Neuron (in vitro differentiated cells): ENCODE measurements at regions not wholly inside any gene's neighbourhood (a gene's known extent, or its start where the extent isn't known, plus 50 kb on each side); places are given as distances from the start of the nearest gene placed in this dataset.

ENCODE experiments used
- H2AFZ ChIP-seq: one replicate; pipeline ENCODE4 v1.6.1; 2013; ENCODE audit warnings: low read depth, mild to moderate bottlenecking, inconsistent platforms, low read length, moderate library complexity
- H3K27me3 ChIP-seq: one replicate; pipeline ENCODE4 v1.6.1; 2013; ENCODE audit warnings: low read length; ENCODE audit not compliant: insufficient read depth
- H3K36me3 ChIP-seq: one replicate; pipeline ENCODE4 v1.6.1; 2013; ENCODE audit warnings: low read length; ENCODE audit not compliant: insufficient read depth
- H3K4me1 ChIP-seq: one replicate; pipeline ENCODE4 v1.6.1; 2013; ENCODE audit warnings: low read length; ENCODE audit not compliant: insufficient read depth
- H3K4me3 ChIP-seq: 2 replicates; pipeline ENCODE4 v1.5.1; 2013; ENCODE audit warnings: mild to moderate bottlenecking, low read length, moderate library complexity
- H3K9me3 ChIP-seq: one replicate; pipeline ENCODE4 v1.6.1; 2013; ENCODE audit warnings: low read length

DNA sequence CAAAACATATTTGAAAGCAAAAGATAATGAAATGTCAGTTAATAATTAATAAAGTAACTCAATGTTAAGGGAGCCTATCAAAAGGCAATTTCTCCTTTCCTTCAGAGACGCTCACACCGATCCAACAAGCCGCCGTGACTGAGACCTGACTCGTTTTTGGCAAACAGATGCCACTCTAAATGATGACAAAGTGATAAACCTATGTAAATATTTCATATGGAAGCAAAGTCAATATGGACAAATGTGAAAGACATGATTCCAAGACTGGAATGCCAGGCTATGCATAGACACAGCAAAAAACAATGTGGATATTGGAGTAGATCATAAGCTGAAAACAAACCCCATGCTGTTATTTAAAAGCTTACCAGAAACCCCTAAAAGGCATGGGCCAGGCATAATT, 137.2 kb upstream of the SUCLG2 start:
- Histone ChIP-seq H3K36me3 (no peaks in the 10 kb centered on the region), H2AFZ (no peak overlapping the region), H3K4me1 (no peaks in the 10 kb centered on the region), H3K9me3 (no peaks in the 10 kb centered on the region), H3K27me3 (no peaks in the 10 kb centered on the region), H3K4me3 (no peak overlapping the region)

GRCh38 chr3:67790043-67790442, 135.6 kb upstream of the SUCLG2 start:
- Histone ChIP-seq H3K27me3 (no peaks in the 10 kb centered on the region), H3K4me3 (no peak overlapping the region), H3K4me1 (no peaks in the 10 kb centered on the region), H2AFZ (no peak overlapping the region), H3K36me3 (no peaks in the 10 kb centered on the region), H3K9me3 (no peaks in the 10 kb centered on the region)

- no peak overlapping the region for H2AFZ ChIP-seq
- no peak overlapping the region for H3K4me3 ChIP-seq
- no peaks in the 10 kb centered on the region for H3K9me3 ChIP-seq
- H3K4me1 ChIP-seq, result no peaks in the 10 kb centered on the region
- H3K27me3 ChIP-seq, result no peaks in the 10 kb centered on the region
- H3K36me3 ChIP-seq, result no peaks in the 10 kb centered on the region
Observed at GRCh38 chr3:67788396-67788795, 134.0 kb upstream of the SUCLG2 start.

DNA sequence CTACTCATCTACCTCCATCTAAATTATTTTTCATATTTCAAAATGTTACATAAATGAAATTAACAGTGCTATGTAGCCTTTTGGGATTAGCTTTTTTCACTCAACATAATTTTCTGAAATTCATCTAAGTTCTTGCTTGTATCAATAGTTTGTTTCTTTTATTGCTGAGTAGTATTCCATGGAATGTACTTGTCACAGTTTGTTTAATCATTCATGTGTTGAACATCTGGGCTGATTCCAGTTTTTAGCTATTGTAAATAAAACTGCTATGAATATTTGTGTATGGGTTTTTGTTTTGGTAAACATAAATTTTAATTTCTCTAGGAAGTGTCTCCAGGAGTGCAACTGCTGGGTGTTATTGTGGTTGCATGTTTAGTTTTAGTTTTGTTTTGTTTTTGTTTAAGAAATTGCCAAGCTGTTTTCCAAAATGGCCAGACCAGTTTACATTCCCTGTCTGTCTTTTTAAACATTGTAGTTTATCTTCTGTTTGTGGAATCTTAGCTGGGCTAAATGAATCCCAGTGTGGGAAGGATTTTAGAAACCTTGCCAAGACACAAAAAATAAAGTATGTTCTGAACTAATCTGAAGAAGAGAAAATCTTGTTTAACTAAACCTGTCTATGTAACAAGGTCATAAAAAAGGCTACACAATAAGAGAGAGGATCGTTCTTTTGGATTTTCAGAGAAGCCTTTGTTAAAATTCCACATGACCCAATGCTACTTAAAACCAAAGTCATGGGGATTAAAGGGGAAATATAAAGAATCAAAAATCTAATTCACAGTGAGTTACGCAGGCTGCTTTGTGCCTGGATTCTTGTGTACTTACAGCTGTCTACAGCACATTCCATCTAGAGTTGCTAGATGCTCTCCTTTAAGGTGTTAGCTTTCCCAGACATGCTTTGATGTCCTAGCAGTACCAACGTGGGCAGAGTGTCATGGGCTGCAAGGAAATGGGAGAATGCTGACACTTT, 129.2 kb upstream of the SUCLG2 start:
- Histone ChIP-seq H3K27me3 (no peaks in the 10 kb centered on the region), H3K9me3 (no peaks in the 10 kb centered on the region), H3K4me3 (no peak overlapping the region), H3K4me1 (no peaks in the 10 kb centered on the region), H2AFZ (no peak overlapping the region), H3K36me3 (no peaks in the 10 kb centered on the region)

- H3K4me3 ChIP-seq, result no peak overlapping the region
- H2AFZ ChIP-seq, result no peak overlapping the region
- no peaks in the 10 kb centered on the region for H3K36me3 ChIP-seq
- H3K9me3 ChIP-seq, result no peaks in the 10 kb centered on the region
- H3K4me1 ChIP-seq, result no peaks in the 10 kb centered on the region
- no peaks in the 10 kb centered on the region for H3K27me3 ChIP-seq
Observed at GRCh38 chr3:67781871-67782270, 127.5 kb upstream of the SUCLG2 start.

GRCh38 chr3:67781218-67781617, 126.8 kb upstream of the SUCLG2 start:
- Histone ChIP-seq H3K36me3 (no peaks in the 10 kb centered on the region), H3K27me3 (no peaks in the 10 kb centered on the region), H2AFZ (no peak overlapping the region), H3K4me3 (no peak overlapping the region), H3K4me1 (no peaks in the 10 kb centered on the region), H3K9me3 (no peaks in the 10 kb centered on the region)

- Histone ChIP-seq H3K4me3 (no peak overlapping the region), H3K4me1 (no peaks in the 10 kb centered on the region), H2AFZ (no peak overlapping the region), H3K9me3 (no peaks in the 10 kb centered on the region), H3K36me3 (no peaks in the 10 kb centered on the region), H3K27me3 (no peaks in the 10 kb centered on the region)
Observed at GRCh38 chr3:67774676-67775075, 120.3 kb upstream of the SUCLG2 start.

DNA sequence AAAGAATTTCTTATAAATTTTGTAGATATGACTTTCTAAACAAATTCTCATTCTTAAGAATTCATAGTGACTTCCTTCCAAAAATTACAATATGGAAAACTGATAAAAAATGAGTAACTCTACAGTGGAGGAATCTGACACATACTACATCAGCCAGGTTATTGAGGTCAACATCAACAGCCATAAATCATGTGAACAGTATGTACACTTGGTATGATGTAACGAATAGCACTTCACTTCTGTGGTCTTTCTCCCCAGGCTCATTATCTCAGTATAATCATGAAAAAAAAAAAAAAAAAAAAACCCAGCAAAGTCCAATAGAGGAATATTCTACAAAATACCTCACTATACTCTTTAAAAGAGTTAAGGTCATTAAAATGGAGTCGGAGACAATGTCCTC, 111.2 kb upstream of the SUCLG2 start:
- H3K9me3 ChIP-seq, result no peaks in the 10 kb centered on the region
- H3K4me1 ChIP-seq, result no peaks in the 10 kb centered on the region
- no peaks in the 10 kb centered on the region for H3K27me3 ChIP-seq
- H2AFZ ChIP-seq, result no peak overlapping the region
- H3K36me3 ChIP-seq, result no peaks in the 10 kb centered on the region
- no peak overlapping the region for H3K4me3 ChIP-seq

DNA sequence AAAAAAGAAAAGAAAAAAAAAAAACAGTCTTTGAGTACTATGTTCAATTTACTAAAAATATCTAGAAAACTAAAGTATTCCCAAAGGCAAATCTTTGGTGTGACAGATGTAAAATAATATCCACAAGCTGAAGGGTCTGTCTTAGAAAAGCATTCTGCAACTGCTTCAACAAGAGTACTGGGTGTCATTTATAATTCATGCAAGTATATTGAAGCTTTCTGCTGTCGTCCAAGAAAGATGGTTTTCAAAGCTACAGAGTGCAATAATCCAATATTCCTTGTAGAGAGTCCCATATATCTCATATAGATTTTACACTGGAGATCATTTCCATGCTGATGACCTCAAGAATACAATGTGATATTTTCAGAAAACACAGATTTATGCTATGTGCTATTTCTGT, 90.9 kb upstream of the SUCLG2 start:
- Histone ChIP-seq H3K27me3 (no peaks in the 10 kb centered on the region), H3K4me3 (no peak overlapping the region), H3K36me3 (no peaks in the 10 kb centered on the region), H3K4me1 (no peaks in the 10 kb centered on the region), H2AFZ (no peak overlapping the region), H3K9me3 (no peaks in the 10 kb centered on the region)

GRCh38 chr3:67744699-67745098, 90.3 kb upstream of the SUCLG2 start:
- Histone ChIP-seq H3K4me3 (no peak overlapping the region), H2AFZ (no peak overlapping the region), H3K27me3 (no peaks in the 10 kb centered on the region), H3K9me3 (no peaks in the 10 kb centered on the region), H3K4me1 (no peaks in the 10 kb centered on the region), H3K36me3 (no peaks in the 10 kb centered on the region)

DNA sequence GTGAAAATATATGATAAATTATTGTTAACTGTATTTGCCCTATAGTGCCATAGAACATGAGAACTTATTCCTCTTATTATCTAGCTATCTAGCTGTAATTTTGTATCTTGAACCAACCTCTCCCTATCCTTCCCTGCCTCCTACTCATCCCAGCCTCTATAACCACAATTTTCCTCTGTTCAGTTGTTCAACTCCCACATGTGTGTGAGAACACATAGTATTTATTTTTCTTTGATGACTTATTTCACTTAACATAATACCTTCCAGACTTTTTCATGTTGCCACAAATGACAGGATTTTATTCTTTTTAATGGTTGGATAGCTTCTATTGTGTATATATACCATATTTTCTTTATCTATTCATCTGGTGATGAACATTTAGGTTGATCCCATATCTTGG, 85.4 kb upstream of the SUCLG2 start:
- Histone ChIP-seq H3K4me1 (peaks cover 5% of the 10 kb centered on the region), H2AFZ (no peak overlapping the region), H3K4me3 (no peak overlapping the region), H3K9me3 (no peaks in the 10 kb centered on the region), H3K36me3 (no peaks in the 10 kb centered on the region), H3K27me3 (no peaks in the 10 kb centered on the region)

DNA sequence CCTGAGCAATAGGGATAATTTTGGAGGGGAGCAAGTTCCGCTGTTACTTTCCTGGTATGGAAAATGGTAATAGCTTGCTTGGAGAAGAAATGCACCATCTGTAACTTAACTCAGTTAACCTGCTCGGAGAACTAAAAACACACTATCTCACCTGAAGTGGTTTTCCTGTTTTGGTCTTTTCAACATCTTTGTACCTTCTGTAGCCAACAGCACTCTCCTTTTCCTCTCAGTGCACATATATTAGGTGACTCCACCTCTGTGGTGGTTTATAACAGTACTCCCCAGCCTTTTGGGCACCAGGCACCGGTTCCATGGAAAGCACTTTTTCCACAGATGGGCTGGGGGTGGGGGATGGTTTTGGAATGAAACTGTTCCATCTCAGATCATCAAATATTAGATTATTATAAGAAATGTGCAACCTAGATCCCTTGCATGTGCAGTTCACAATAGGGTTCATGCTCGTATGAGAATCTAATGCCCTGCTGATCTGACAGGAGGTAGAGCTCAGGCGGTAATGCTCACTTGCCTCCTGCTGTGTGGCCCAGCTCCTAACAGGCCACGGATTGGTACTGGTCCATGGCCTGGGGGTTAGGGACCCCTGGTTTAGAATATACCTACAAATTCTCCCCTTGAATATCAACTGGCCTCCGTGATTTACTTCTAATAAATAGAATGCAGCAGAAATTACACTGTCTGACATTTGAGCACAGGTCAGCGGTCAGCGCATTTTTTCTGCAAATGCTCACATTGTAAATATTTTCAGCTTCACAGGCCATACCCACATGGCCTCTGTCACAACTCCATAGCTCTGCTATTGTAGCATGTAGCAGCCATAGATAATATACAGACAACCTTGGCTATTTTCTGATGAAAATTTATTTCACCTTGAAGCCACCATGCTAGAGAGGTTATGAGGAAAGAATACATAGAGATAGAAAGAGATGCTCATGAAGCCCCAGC, 83.8 kb upstream of the SUCLG2 start:
- Histone ChIP-seq H3K9me3 (no peaks in the 10 kb centered on the region), H2AFZ (no peak overlapping the region), H3K4me3 (no peak overlapping the region), H3K4me1 (peaks cover 5% of the 10 kb centered on the region), H3K36me3 (no peaks in the 10 kb centered on the region), H3K27me3 (no peaks in the 10 kb centered on the region)

DNA sequence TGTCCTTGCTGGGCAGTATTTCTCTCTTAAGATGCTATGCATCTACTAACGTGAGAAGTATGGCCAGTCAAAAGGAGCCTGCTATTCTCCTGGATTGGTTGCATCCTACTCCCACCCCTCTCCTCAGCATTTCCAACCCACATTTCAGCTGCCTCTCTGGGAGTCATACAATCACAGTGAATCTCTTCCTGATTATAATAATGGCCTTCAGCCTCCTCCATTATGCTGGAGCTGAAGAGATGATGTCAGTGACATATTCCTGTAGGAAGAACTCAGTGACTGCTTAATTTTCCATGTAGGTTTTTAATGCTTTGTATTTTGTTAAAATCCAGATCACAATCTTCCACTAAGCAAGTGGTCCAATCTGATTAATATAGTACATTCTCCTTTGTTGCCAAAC, 82.7 kb upstream of the SUCLG2 start:
- no peaks in the 10 kb centered on the region for H3K36me3 ChIP-seq
- no peaks in the 10 kb centered on the region for H3K9me3 ChIP-seq
- peaks cover 5% of the 10 kb centered on the region for H3K4me1 ChIP-seq
- no peak overlapping the region for H2AFZ ChIP-seq
- H3K27me3 ChIP-seq, result no peaks in the 10 kb centered on the region
- H3K4me3 ChIP-seq, result no peak overlapping the region
